Adrenal gland (tissue), 9 donors: ENCODE measurements at regions not wholly inside any gene's neighbourhood (a gene's known extent, or its start where the extent isn't known, plus 50 kb on each side); places are given as distances from the start of the nearest gene placed in this dataset.

Source experiments
- DNase-seq, 7 donors: peaks; one replicate each; pipeline ENCODE4 v3.0.0-alpha.2; 2019 to 2020
- H3K27ac ChIP-seq, 5 donors: fragments of 200-600 bp; sonication (generic) in 4 of 5; 1 replicate in 3 of 5; 2 replicates in 2 of 5; pipeline versions ENCODE4 v1.5.1 to v1.8.0; 2016 to 2020; ENCODE audit warnings: mild to moderate bottlenecking in 1 of 5
- H3K27me3 ChIP-seq: fragments of 200-600 bp; 2 replicates; pipeline ENCODE4 v1.8.0; 2021
- H3K36me3 ChIP-seq, 2 donors: fragments of 200-600 bp; replicated peaks in 1 of 2; 1 replicate in 1 of 2; 2 replicates in 1 of 2; pipeline versions ENCODE4 v1.5.1 to v1.8.0; 2018 to 2022
- H3K4me1 ChIP-seq, 2 donors: fragments of 200-600 bp; replicated peaks in 1 of 2; 1 replicate in 1 of 2; 2 replicates in 1 of 2; pipeline versions ENCODE4 v1.5.1 to v1.8.0; 2018 to 2021
- H3K4me3 ChIP-seq, 4 donors: fragments of 200-600 bp; sonication (generic) in 3 of 4; one replicate each; pipeline ENCODE4 v1.5.1; 2016 to 2018
- H3K9me3 ChIP-seq, 3 donors: fragments of 200-600 bp; sonication (generic) in 1 of 3; replicated peaks in 1 of 3; 1 replicate in 2 of 3; 2 replicates in 1 of 3; pipeline versions ENCODE4 v1.5.1 to v1.8.0; 2016 to 2021
- POLR2A ChIP-seq, 2 donors: fragments of 450-650 bp; IDR thresholded peaks; one replicate each; pipeline ENCODE4 v1.6.1; 2017; ENCODE audit warnings: antibody characterized with exemption in 2 of 2, mild to moderate bottlenecking in 2 of 2, moderate library complexity in 1 of 2
- WGBS, 4 donors: extraction: QIAGEN DNeasy Blood & Tissue Kit in 2 of 4; methylation state at CpG; one replicate each; pipeline versions ENCODE4 v1.1.5 to v1.1.7; 2013 to 2017; 5-methylcytosine and 5-hydroxymethylcytosine counted together
- intact Hi-C, 2 donors: fragments of 100-400 bp; cut with DNase I; formaldehyde crosslinking; loops; one replicate each; pipeline versions ENCODE4 v1.14.1 to v1.15.0; 2022 to 2023
- TF ChIP-seq, protein P1 (sequence below), 6 experiments: fragments of 450-650 bp in 4 of 6; fragments of 200-600 bp in 2 of 6; sonication (generic) in 1 of 6; IDR thresholded peaks; 1 replicate in 5 of 6; 2 replicates in 1 of 6; pipeline versions ENCODE4 v1.5.1 to v1.8.0; 2016 to 2021; ENCODE audit warnings: antibody characterized with exemption in 6 of 6, mild to moderate bottlenecking in 2 of 6, moderate library complexity in 1 of 6
- donor health status: healthy with polysubstance abuse.
- donor health status: Bipolar disorder and iron deficiency.
- donor health status: DM: yes; HTN: yes; CAD: no.
- donor health status: DM: no; HTN: no; CAD: no.
- donor health status: DM: no; HTN: no; CAD: no.

DNA sequence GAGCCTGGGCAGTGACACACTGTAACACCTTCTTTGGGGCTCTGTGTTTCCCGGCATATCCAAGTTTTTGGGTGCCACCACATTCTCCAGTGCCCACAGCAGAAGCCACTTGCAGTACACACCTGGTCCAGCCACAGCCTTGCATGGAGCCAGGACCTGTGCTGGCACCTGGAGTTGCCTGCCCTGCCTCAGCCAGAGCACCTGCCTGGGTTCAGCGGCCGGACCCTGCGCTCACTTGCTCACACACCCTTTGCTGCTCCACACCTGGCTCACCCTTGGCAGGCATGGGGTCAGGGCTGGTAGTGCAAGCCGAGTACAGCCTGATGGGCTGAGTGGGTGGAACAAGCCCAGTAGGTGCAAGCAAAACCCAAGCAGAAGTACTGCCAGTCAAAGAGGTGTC, 1511.1 kb downstream of the TECRL start:
- no peaks in the 10 kb centered on the region for H3K27me3 ChIP-seq
- H3K9me3 ChIP-seq, result no peaks in the 10 kb centered on the region
- no peak overlapping the region for H3K27ac ChIP-seq
- H3K4me3 ChIP-seq, result no peak overlapping the region
- DNase-seq, result no peak
- no peak for TF ChIP-seq POLR2A (IDR thresholded peaks at IDR 0.05)
- TF ChIP-seq, protein P1, sequence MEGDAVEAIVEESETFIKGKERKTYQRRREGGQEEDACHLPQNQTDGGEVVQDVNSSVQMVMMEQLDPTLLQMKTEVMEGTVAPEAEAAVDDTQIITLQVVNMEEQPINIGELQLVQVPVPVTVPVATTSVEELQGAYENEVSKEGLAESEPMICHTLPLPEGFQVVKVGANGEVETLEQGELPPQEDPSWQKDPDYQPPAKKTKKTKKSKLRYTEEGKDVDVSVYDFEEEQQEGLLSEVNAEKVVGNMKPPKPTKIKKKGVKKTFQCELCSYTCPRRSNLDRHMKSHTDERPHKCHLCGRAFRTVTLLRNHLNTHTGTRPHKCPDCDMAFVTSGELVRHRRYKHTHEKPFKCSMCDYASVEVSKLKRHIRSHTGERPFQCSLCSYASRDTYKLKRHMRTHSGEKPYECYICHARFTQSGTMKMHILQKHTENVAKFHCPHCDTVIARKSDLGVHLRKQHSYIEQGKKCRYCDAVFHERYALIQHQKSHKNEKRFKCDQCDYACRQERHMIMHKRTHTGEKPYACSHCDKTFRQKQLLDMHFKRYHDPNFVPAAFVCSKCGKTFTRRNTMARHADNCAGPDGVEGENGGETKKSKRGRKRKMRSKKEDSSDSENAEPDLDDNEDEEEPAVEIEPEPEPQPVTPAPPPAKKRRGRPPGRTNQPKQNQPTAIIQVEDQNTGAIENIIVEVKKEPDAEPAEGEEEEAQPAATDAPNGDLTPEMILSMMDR (IDR thresholded peaks at IDR 0.05), result no peak
- no peaks in the 10 kb centered on the region for H3K4me1 ChIP-seq
- H3K36me3 ChIP-seq, result no peaks in the 10 kb centered on the region
- intact Hi-C loops, result no loop called here
- 71 to 92% (median 86%) methylated on average over 1 to 5 of the region's 5 CpGs for WGBS, 4 donors

DNA sequence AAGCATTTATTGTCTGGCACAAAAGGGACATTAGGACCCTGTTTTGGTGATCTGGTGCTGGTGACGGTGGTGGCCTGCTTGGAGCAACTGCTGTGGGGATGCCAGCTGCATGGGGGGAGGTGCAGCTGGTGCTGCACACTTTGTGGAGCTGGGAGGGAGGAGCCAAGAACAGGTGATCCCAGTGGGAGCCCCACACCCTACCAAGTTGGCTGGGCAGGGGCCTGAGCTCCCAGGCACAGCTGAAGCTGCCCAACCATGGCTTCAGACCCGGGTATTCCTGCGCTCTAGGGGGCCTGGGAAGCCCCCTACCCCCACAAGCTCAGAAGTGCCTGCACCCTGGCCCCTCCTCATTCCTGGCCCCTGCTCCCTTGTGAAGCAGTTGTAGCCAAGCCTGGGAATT, 1512.5 kb downstream of the TECRL start:
- H3K4me1 ChIP-seq, result no peaks in the 10 kb centered on the region
- no peaks in the 10 kb centered on the region for H3K36me3 ChIP-seq
- no peaks in the 10 kb centered on the region for H3K9me3 ChIP-seq
- no peak overlapping the region for H3K27ac ChIP-seq
- intact Hi-C loops, result no loop called here
- H3K27me3 ChIP-seq, result no peaks in the 10 kb centered on the region
- 74 to 90% (median 84%) methylated on average over 1 to 3 of the region's 3 CpGs for WGBS, 4 donors
- DNase-seq, result no peak
- TF ChIP-seq POLR2A (IDR thresholded peaks at IDR 0.05), result no peak
- TF ChIP-seq, protein P1 (IDR thresholded peaks at IDR 0.05), result no peak
- no peak overlapping the region for H3K4me3 ChIP-seq

DNA sequence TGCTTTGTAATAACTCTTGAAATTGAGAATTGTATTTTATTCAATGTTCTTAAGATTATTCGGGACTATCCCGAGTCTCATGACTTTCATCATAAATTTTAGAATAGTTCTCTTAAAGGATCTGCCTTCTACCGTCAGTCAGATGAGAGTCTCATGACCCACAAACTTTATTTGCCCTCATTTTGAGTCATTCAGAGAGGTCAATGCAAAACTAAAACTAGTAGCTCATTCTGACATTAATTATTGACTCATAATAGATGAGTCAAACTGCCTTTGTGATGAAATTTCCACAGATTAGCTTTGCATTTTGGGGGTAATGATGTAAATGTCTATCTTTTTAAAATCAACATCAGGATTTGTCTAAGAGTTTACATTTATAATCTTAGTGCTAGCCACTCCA, 1527.3 kb downstream of the TECRL start:
- no peaks in the 10 kb centered on the region for H3K27me3 ChIP-seq
- no peak overlapping the region for H3K4me3 ChIP-seq
- no peak for TF ChIP-seq POLR2A (IDR thresholded peaks at IDR 0.05)
- TF ChIP-seq, protein P1 (IDR thresholded peaks at IDR 0.05), result no peak
- WGBS, 4 donors, result 70 to 78% (median 73%) methylated on average over 3 of the region's 3 CpGs
- intact Hi-C loops, result no loop called here
- H3K36me3 ChIP-seq, result no peaks in the 10 kb centered on the region
- no peak for DNase-seq
- H3K27ac ChIP-seq, result no peak overlapping the region
- no peaks in the 10 kb centered on the region for H3K9me3 ChIP-seq
- no peaks in the 10 kb centered on the region for H3K4me1 ChIP-seq

DNA sequence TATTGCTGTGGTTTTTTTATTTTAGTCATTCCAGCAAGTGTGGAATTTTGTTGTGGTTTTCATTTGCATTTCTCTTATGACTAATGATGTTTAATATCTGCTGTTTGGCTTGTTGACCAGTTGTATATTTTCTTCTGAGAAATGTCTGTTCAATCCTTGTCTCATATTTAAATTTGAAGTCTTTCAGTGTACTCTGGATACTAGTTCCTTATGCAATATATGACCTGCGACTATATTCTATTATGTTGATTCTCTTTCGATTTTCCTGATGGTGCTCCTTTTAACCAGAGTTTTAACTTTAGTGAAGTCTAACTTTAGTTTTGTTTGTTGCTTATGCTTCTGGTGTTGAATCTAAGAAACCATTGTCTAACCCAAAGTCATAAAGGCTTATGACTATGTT, 1528.0 kb downstream of the TECRL start:
- Histone ChIP-seq H3K27ac (no peak overlapping the region), H3K36me3 (no peaks in the 10 kb centered on the region), H3K4me3 (no peak overlapping the region), H3K4me1 (no peaks in the 10 kb centered on the region), H3K9me3 (no peaks in the 10 kb centered on the region), H3K27me3 (no peaks in the 10 kb centered on the region)
- 63 to 72% (median 71%) methylated on average over 2 of the region's 2 CpGs for WGBS, 4 donors
- no peak for DNase-seq
- intact Hi-C loops, result no loop called here
- no peak for TF ChIP-seq POLR2A (IDR thresholded peaks at IDR 0.05)
- TF ChIP-seq, protein P1 (IDR thresholded peaks at IDR 0.05), result no peak
